Ascending aorta (tissue), 2 donors: ENCODE measurements at regions not wholly inside any gene's neighbourhood (a gene's known extent, or its start where the extent isn't known, plus 50 kb on each side); places are given as distances from the start of the nearest gene placed in this dataset.
"Not testable (repeated sequence)": the region's sequence is repeated elsewhere in the genome, so short reads cannot be mapped to it uniquely, and the experiment has no call there.

Experiments used
- DNase-seq, 2 donors: peaks; one replicate each; pipeline ENCODE4 v3.0.0-alpha.2; 2019; ENCODE audit warnings: low spot score in 2 of 2
- H3K27ac ChIP-seq, 2 donors: fragments of 200-600 bp; sonication (generic); one replicate each; pipeline ENCODE4 v1.5.1; 2016 to 2017; ENCODE audit warnings: mild to moderate bottlenecking in 1 of 2
- H3K27me3 ChIP-seq: fragments of 200-600 bp; sonication (generic); one replicate; pipeline ENCODE4 v1.5.1; 2017
- H3K36me3 ChIP-seq, 2 donors: fragments of 200-600 bp; sonication (generic); one replicate each; pipeline ENCODE4 v1.5.1; 2016
- H3K4me1 ChIP-seq, 2 donors: fragments of 200-600 bp; sonication (generic); one replicate each; pipeline ENCODE4 v1.5.1; 2016 to 2017; ENCODE audit warnings: mild to moderate bottlenecking in 1 of 2
- H3K4me3 ChIP-seq, 2 donors: fragments of 200-600 bp; sonication (generic); one replicate each; pipeline ENCODE4 v1.5.1; 2016 to 2017; ENCODE audit warnings: mild to moderate bottlenecking in 1 of 2
- H3K9me3 ChIP-seq, 2 donors: fragments of 200-600 bp; sonication (generic); one replicate each; pipeline ENCODE4 v1.5.1; 2016
- CTCF ChIP-seq, 3 experiments: fragments of 200-600 bp in 2 of 3; fragments of 450-650 bp in 1 of 3; sonication (generic) in 2 of 3; IDR thresholded peaks; one replicate each; pipeline ENCODE4 v1.5.1; 2016 to 2019; ENCODE audit warnings: antibody characterized with exemption in 3 of 3, mild to moderate bottlenecking in 1 of 3, moderate library complexity in 1 of 3
- intact Hi-C: fragments of 100-400 bp; cut with DNase I; formaldehyde crosslinking; loops from one replicate; pipeline ENCODE4 v1.15.1; 2023

- intact Hi-C loops, DNase-seq, H3K27ac ChIP-seq, H3K36me3 ChIP-seq, H3K4me3 ChIP-seq, H3K4me1 ChIP-seq, H3K9me3 ChIP-seq, H3K27me3 ChIP-seq: not testable (repeated sequence)
Measured at GRCh38 chr1:207196135-207196534, 92.1 kb downstream of the C4BPA start.

- H3K27ac ChIP-seq, H3K27me3 ChIP-seq, intact Hi-C loops, H3K4me3 ChIP-seq, H3K9me3 ChIP-seq, H3K36me3 ChIP-seq, DNase-seq, H3K4me1 ChIP-seq: not testable (repeated sequence)
Measured at GRCh38 chr1:207201534-207201933, 97.5 kb downstream of the C4BPA start.

- H3K27ac ChIP-seq: no peak overlapping the region
- DNase-seq: no peak
- H3K4me1 ChIP-seq: no peaks in the 10 kb centered on the region
- no peak for TF ChIP-seq CTCF (IDR thresholded peaks at IDR 0.05)
- no peaks in the 10 kb centered on the region for H3K36me3 ChIP-seq
- peaks cover 0 to 9% of the 10 kb centered on the region in 2 donors for H3K9me3 ChIP-seq
- intact Hi-C loops: no loop called here
- no peak overlapping the region for H3K4me3 ChIP-seq
- no peaks in the 10 kb centered on the region for H3K27me3 ChIP-seq
Measured at GRCh38 chr1:207202480-207202879, 98.4 kb downstream of the C4BPA start.

GRCh38 chr1:207203541-207203940, 99.5 kb downstream of the C4BPA start:
- H3K4me3 ChIP-seq: no peak overlapping the region
- no peaks in the 10 kb centered on the region for H3K4me1 ChIP-seq
- no peaks in the 10 kb centered on the region for H3K27me3 ChIP-seq
- H3K27ac ChIP-seq: no peak overlapping the region
- no peak for DNase-seq
- TF ChIP-seq CTCF (IDR thresholded peaks at IDR 0.05): no peak
- H3K36me3 ChIP-seq: no peaks in the 10 kb centered on the region
- intact Hi-C loops: no loop called here
- H3K9me3 ChIP-seq: peaks cover 0 to 9% of the 10 kb centered on the region in 2 donors

GRCh38 chr1:207205614-207206061, 101.6 kb downstream of the C4BPA start:
- intact Hi-C loops: no loop called here
- no peaks in the 10 kb centered on the region for H3K36me3 ChIP-seq
- no peak overlapping the region for H3K4me3 ChIP-seq
- H3K4me1 ChIP-seq: no peaks in the 10 kb centered on the region
- no peak overlapping the region for H3K27ac ChIP-seq
- TF ChIP-seq CTCF (IDR thresholded peaks at IDR 0.05): no peak
- H3K27me3 ChIP-seq: no peaks in the 10 kb centered on the region
- H3K9me3 ChIP-seq: peaks cover 0 to 9% of the 10 kb centered on the region in 2 donors
- DNase-seq: no peak

GRCh38 chr1:207208691-207209090, 104.7 kb downstream of the C4BPA start:
- H3K27ac ChIP-seq, H3K9me3 ChIP-seq, H3K27me3 ChIP-seq, H3K4me3 ChIP-seq, intact Hi-C loops, H3K36me3 ChIP-seq, DNase-seq, H3K4me1 ChIP-seq: not testable (repeated sequence)

GRCh38 chr1:207214453-207214852, 107.0 kb upstream of the CD55 start:
- intact Hi-C loops: no loop called here
- Histone ChIP-seq H3K9me3 (peaks cover 0 to 4% of the 10 kb centered on the region in 2 donors), H3K27ac (no peak overlapping the region), H3K27me3 (no peaks in the 10 kb centered on the region), H3K4me1 (peaks cover 0 to 9% of the 10 kb centered on the region in 2 donors), H3K4me3 (no peak overlapping the region), H3K36me3 (no peaks in the 10 kb centered on the region)
- no peak for TF ChIP-seq CTCF (IDR thresholded peaks at IDR 0.05)
- no peak for DNase-seq
